Neutrophil (primary cell): ENCODE measurements at regions not wholly inside any gene's neighbourhood (a gene's known extent, or its start where the extent isn't known, plus 50 kb on each side); places are given as distances from the start of the nearest gene placed in this dataset.

Source experiments
- H3K27ac ChIP-seq: fragments of 200-600 bp; sonication (generic); 2 replicates; pipeline ENCODE4 v1.5.1; 2016; ENCODE audit warnings: mild to moderate bottlenecking, moderate library complexity
- H3K27me3 ChIP-seq: fragments of 200-600 bp; sonication (generic); 2 replicates; pipeline ENCODE4 v1.6.0; 2016; ENCODE audit warnings: mild to moderate bottlenecking
- H3K36me3 ChIP-seq: fragments of 200-600 bp; sonication (generic); 2 replicates; pipeline ENCODE4 v1.5.1; 2017
- H3K4me1 ChIP-seq, 2 experiments: fragments of 200-600 bp in 1 of 2; sonication (generic) in 1 of 2; 1 replicate in 1 of 2; 2 replicates in 1 of 2; pipeline versions ENCODE4 v1.5.1 to v1.6.1; 2013 to 2016; ENCODE audit warnings: low read depth in 1 of 2, low read length in 1 of 2, mild to moderate bottlenecking in 1 of 2, moderate library complexity in 1 of 2; ENCODE audit not compliant: control insufficient read depth in 1 of 2, insufficient read depth in 1 of 2
- H3K4me3 ChIP-seq, 2 experiments: fragments of 200-600 bp in 1 of 2; sonication (generic) in 1 of 2; 1 replicate in 1 of 2; 2 replicates in 1 of 2; pipeline ENCODE4 v1.5.1; 2013 to 2016; ENCODE audit warnings: low read depth in 1 of 2, low read length in 1 of 2, mild to moderate bottlenecking in 1 of 2, moderate library complexity in 1 of 2
- H3K9me3 ChIP-seq: fragments of 200-600 bp; sonication (generic); 2 replicates; pipeline ENCODE4 v1.5.1; 2016
- TF ChIP-seq, protein P1 (sequence below): fragments of 200-600 bp; sonication (generic); IDR thresholded peaks from 2 replicates; pipeline ENCODE4 v1.5.1; 2016; ENCODE audit warnings: antibody characterized with exemption

DNA sequence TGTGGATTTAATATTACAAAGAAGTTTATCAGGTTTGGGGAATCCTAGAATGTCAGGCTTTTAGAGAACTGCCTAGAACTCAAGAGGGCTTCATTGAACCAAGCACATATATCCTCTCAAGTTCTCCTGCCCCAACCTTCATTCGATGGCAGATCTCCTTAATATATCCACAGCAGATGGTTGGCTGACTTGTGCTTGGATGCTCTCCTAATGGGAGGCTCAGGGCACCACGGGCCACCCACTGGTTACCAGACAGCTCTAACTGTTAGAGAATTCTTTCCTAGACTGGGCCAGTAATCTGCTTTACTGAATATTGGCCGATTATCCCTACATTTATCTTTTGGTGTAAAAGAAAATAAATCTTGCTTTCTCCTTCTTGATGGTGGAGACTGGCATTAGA lies 87.2 kb upstream of the ATP8B1 start:
- H3K27me3 ChIP-seq, result no peaks in the 10 kb centered on the region
- H3K4me1 ChIP-seq, result no peaks in the 10 kb centered on the region
- TF ChIP-seq, protein P1, sequence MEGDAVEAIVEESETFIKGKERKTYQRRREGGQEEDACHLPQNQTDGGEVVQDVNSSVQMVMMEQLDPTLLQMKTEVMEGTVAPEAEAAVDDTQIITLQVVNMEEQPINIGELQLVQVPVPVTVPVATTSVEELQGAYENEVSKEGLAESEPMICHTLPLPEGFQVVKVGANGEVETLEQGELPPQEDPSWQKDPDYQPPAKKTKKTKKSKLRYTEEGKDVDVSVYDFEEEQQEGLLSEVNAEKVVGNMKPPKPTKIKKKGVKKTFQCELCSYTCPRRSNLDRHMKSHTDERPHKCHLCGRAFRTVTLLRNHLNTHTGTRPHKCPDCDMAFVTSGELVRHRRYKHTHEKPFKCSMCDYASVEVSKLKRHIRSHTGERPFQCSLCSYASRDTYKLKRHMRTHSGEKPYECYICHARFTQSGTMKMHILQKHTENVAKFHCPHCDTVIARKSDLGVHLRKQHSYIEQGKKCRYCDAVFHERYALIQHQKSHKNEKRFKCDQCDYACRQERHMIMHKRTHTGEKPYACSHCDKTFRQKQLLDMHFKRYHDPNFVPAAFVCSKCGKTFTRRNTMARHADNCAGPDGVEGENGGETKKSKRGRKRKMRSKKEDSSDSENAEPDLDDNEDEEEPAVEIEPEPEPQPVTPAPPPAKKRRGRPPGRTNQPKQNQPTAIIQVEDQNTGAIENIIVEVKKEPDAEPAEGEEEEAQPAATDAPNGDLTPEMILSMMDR, result no peak
- H3K36me3 ChIP-seq, result no peaks in the 10 kb centered on the region
- no peaks in the 10 kb centered on the region for H3K9me3 ChIP-seq
- no peak overlapping the region for H3K4me3 ChIP-seq
- H3K27ac ChIP-seq, result no peak overlapping the region

DNA sequence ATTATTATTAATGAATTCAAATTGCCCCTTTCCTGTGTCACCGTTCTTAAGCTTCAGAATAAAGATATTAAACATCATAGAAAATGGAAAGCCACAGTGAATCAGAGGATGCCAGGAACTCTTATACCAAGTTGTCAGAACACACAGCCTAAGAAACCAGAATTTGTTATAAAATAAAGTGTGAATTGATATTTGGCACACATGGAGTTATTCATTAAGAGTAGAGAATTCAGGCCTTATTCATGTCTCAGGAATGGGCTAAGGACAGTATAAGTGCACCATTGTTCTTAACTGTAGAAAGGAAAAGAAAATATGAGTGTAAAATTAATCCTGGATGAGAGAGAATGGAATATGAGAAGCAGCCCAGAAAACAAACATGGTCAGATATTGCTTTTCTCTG lies 86.7 kb upstream of the ATP8B1 start:
- H3K36me3 ChIP-seq, result no peaks in the 10 kb centered on the region
- no peaks in the 10 kb centered on the region for H3K27me3 ChIP-seq
- no peaks in the 10 kb centered on the region for H3K9me3 ChIP-seq
- H3K4me3 ChIP-seq, result no peak overlapping the region
- H3K4me1 ChIP-seq, result no peaks in the 10 kb centered on the region
- TF ChIP-seq, protein P1, result no peak
- no peak overlapping the region for H3K27ac ChIP-seq

DNA sequence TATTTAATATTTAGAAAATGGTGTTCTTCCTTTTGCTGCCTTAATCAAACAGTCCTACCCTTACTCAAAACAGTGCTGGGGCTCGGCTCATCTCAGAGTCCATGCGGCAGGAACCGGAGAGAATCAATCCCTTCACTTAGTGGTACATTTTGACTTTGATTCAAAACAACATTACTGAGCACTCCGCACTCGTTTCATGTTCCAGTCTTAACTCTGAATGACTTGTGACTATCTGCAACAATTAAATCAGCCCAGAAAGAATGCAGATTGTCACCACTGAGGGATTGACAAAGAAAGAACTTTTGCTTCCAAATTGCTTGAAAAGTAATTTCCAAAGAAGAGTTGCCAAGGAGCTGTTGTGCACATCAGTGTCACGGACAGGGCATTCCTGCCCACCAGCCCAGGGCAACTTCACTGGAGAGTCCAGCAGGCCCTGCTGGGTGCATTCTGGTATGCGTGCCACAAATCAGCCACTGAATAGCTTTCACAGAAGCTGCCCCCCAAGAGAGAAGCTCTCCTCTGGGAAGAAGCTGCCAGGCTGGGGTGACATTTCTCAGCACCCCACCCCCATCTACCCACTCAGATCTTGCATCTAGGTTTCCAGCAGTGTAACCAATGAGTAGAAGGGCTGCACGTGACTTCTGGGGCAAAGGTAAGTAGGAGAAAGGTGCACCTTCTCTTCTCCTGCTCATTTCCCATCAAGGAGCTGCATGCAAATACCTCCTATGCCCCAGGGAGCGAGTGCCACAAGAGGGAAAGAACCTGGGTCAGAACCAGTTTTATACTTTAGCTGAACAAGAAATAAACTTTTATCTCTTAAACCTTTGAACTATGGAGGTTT lies 84.6 kb upstream of the ATP8B1 start:
- H3K9me3 ChIP-seq, result no peaks in the 10 kb centered on the region
- H3K27me3 ChIP-seq, result no peaks in the 10 kb centered on the region
- no peaks in the 10 kb centered on the region for H3K4me1 ChIP-seq
- no peak overlapping the region for H3K4me3 ChIP-seq
- no peak overlapping the region for H3K27ac ChIP-seq
- no peaks in the 10 kb centered on the region for H3K36me3 ChIP-seq
- TF ChIP-seq, protein P1, result no peak

DNA sequence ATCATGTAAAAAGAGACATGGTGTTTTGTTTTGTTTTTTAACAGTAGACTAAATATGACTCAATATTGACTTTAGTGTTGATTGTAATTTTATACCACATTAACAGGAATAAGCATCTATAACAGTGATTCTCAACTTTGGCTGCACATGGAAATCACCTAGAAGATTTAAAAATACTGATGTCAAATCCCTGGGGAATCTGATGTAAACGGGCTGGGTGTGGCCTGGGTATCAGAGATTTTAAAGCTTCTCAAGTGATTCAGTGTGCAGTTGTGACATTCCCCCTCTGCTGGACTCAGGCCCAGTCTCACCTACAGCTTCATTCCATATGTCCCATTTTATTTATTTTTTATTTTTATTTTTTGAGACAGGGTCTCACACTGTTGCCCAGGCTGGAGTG lies 82.8 kb upstream of the ATP8B1 start:
- H3K4me1 ChIP-seq, result no peaks in the 10 kb centered on the region
- TF ChIP-seq, protein P1, result no peak
- H3K27me3 ChIP-seq, result no peaks in the 10 kb centered on the region
- H3K9me3 ChIP-seq, result no peaks in the 10 kb centered on the region
- no peak overlapping the region for H3K27ac ChIP-seq
- no peak overlapping the region for H3K4me3 ChIP-seq
- no peaks in the 10 kb centered on the region for H3K36me3 ChIP-seq

DNA sequence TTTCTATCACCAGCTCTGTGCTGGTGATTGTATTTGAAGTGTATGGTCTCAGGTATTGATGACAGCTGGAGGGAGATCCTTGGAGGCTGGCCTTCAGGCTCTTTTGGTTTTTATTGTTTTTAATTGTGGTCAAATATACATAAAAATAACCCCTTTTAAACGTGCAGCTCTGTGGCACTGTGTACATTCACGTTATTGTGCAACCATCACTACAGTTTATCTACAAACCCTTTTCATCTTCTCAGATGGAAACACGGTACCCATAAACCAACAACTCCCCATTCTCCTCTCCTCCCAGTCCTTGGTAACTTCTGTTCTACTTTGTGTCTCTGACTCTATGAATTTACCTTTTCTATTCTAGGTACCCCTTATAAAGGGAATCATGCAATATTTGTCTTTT lies 79.3 kb upstream of the ATP8B1 start:
- Histone ChIP-seq H3K36me3 (no peaks in the 10 kb centered on the region), H3K27ac (no peak overlapping the region), H3K4me3 (no peak overlapping the region), H3K27me3 (no peaks in the 10 kb centered on the region), H3K4me1 (no peaks in the 10 kb centered on the region), H3K9me3 (no peaks in the 10 kb centered on the region)
- TF ChIP-seq, protein P1, result no peak
